OCI-LY1 (cell line): ENCODE measurements at regions not wholly inside any gene's neighbourhood (a gene's known extent, or its start where the extent isn't known, plus 50 kb on each side); places are given as distances from the start of the nearest gene placed in this dataset.

ENCODE experiments used
- EZH2 ChIP-seq: fragments of 200-600 bp; sonication (generic), shearing (Covaris generic); IDR thresholded peaks from 2 replicates; pipeline ENCODE4 v1.8.0; 2017; ENCODE audit warnings: borderline replicate concordance, mixed run types, mild to moderate bottlenecking, antibody characterized with exemption, low read length, moderate library complexity, mixed read lengths
- TF ChIP-seq, protein P1 (sequence below): fragments of 200-600 bp; sonication (generic), shearing (Covaris generic); IDR thresholded peaks from 2 replicates; pipeline ENCODE4 v1.5.1; 2017; ENCODE audit warnings: mild to moderate bottlenecking, antibody characterized with exemption, low read length, moderate library complexity, mixed read lengths

DNA sequence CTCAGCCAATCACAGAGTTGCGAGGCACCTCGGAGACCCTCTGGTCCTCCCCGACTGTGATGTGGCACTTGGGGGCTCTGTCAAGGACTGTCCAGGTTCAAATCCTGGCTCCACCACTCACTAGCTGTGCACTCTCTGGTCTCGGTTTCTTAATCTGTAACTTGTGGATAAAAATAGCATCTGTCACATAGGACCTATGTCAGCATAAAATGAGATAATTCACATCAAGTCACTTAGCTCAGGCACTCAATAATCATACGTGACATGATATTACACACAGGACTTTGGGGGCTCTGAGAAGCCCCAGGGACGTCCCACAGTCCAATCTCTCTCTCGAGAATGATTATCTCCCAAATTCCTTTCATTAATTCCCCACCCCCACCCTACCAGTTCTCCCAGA, 166.4 kb downstream of the COPRS start:
- TF ChIP-seq, protein P1, sequence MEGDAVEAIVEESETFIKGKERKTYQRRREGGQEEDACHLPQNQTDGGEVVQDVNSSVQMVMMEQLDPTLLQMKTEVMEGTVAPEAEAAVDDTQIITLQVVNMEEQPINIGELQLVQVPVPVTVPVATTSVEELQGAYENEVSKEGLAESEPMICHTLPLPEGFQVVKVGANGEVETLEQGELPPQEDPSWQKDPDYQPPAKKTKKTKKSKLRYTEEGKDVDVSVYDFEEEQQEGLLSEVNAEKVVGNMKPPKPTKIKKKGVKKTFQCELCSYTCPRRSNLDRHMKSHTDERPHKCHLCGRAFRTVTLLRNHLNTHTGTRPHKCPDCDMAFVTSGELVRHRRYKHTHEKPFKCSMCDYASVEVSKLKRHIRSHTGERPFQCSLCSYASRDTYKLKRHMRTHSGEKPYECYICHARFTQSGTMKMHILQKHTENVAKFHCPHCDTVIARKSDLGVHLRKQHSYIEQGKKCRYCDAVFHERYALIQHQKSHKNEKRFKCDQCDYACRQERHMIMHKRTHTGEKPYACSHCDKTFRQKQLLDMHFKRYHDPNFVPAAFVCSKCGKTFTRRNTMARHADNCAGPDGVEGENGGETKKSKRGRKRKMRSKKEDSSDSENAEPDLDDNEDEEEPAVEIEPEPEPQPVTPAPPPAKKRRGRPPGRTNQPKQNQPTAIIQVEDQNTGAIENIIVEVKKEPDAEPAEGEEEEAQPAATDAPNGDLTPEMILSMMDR, result no peak
- no peak for TF ChIP-seq EZH2
